ENCODE measurements at regions not wholly inside any gene's neighbourhood (a gene's known extent, or its start where the extent isn't known, plus 50 kb on each side); places are given as distances from the start of the nearest gene placed in this dataset.

- TF ChIP-seq, protein P1, sequence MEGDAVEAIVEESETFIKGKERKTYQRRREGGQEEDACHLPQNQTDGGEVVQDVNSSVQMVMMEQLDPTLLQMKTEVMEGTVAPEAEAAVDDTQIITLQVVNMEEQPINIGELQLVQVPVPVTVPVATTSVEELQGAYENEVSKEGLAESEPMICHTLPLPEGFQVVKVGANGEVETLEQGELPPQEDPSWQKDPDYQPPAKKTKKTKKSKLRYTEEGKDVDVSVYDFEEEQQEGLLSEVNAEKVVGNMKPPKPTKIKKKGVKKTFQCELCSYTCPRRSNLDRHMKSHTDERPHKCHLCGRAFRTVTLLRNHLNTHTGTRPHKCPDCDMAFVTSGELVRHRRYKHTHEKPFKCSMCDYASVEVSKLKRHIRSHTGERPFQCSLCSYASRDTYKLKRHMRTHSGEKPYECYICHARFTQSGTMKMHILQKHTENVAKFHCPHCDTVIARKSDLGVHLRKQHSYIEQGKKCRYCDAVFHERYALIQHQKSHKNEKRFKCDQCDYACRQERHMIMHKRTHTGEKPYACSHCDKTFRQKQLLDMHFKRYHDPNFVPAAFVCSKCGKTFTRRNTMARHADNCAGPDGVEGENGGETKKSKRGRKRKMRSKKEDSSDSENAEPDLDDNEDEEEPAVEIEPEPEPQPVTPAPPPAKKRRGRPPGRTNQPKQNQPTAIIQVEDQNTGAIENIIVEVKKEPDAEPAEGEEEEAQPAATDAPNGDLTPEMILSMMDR (conservative IDR thresholded peaks at IDR 0.05 in 1 of 2, IDR thresholded peaks at IDR 0.05 in 1 of 2; ENCODE audit: extremely low read depth in 1 of 2, insufficient read depth in 1 of 2, low read depth in 1 of 2, low read length in 2 of 2) = no peak
- no peak for TF ChIP-seq EZH2 (IDR thresholded peaks at IDR 0.05; ENCODE audit: borderline replicate concordance, low read length)
Measured at GRCh38 chr6:49325891-49326290, 137.2 kb downstream of the MMUT start.

Measured in mammary epithelial cell (primary cell).